Mammary epithelial cell (primary cell): ENCODE measurements at regions not wholly inside any gene's neighbourhood (a gene's known extent, or its start where the extent isn't known, plus 50 kb on each side); places are given as distances from the start of the nearest gene placed in this dataset.

Experiments used
- EZH2 ChIP-seq: IDR thresholded peaks from 2 replicates; pipeline ENCODE4 v1.6.1; 2012; ENCODE audit warnings: low read length, inconsistent platforms, borderline replicate concordance
- TF ChIP-seq, protein P1 (sequence below), 2 donors: IDR thresholded peaks in 1 of 2; conservative IDR thresholded peaks in 1 of 2; 2 replicates each; pipeline ENCODE4 v1.5.1; 2011 to 2012; ENCODE audit warnings: inconsistent platforms in 2 of 2, low read length in 2 of 2, mild to moderate bottlenecking in 2 of 2, control low read depth in 1 of 2, low read depth in 1 of 2; ENCODE audit not compliant: insufficient read depth in 1 of 2; ENCODE audit errors: extremely low read depth in 1 of 2

DNA sequence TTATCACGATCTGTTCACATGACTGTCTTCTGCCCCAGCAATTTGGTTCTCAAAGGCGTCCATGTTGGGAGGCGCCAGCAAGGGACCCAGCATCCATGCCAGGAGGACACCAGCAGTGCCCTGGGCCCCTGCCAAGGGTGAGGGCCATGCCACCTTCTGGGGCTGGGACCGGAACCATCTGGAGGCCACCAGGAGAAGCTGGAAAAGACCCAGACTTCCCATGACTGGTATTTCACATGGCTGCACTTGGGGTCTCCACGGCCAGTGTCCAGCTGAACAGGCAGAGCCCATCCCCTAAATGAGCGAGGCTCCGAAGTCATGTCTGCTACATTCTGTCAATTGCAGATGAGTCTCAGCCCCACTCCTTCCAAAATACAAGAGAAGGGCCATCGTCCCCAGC is 306.8 kb upstream of the HS6ST1 start:
- TF ChIP-seq, protein P1, sequence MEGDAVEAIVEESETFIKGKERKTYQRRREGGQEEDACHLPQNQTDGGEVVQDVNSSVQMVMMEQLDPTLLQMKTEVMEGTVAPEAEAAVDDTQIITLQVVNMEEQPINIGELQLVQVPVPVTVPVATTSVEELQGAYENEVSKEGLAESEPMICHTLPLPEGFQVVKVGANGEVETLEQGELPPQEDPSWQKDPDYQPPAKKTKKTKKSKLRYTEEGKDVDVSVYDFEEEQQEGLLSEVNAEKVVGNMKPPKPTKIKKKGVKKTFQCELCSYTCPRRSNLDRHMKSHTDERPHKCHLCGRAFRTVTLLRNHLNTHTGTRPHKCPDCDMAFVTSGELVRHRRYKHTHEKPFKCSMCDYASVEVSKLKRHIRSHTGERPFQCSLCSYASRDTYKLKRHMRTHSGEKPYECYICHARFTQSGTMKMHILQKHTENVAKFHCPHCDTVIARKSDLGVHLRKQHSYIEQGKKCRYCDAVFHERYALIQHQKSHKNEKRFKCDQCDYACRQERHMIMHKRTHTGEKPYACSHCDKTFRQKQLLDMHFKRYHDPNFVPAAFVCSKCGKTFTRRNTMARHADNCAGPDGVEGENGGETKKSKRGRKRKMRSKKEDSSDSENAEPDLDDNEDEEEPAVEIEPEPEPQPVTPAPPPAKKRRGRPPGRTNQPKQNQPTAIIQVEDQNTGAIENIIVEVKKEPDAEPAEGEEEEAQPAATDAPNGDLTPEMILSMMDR (conservative IDR thresholded peaks at IDR 0.05 in 1 of 2, IDR thresholded peaks at IDR 0.05 in 1 of 2; ENCODE audit: extremely low read depth in 1 of 2, insufficient read depth in 1 of 2, low read depth in 1 of 2, low read length in 2 of 2): no peak
- no peak for TF ChIP-seq EZH2
